OCI-LY3 (cell line): ENCODE measurements at regions not wholly inside any gene's neighbourhood (a gene's known extent, or its start where the extent isn't known, plus 50 kb on each side); places are given as distances from the start of the nearest gene placed in this dataset.

ENCODE experiments used
- EZH2phosphoT487 ChIP-seq: fragments of 200-600 bp; shearing (Covaris generic); IDR thresholded peaks from 2 replicates; pipeline ENCODE4 v1.6.1; 2018; ENCODE audit warnings: antibody characterized with exemption, mixed run types, low read depth
- TF ChIP-seq, protein P1 (sequence below): fragments of 200-600, 300-600 bp; sonication (generic); IDR thresholded peaks from 2 replicates; pipeline ENCODE4 v1.5.1; 2014; ENCODE audit warnings: antibody characterized with exemption, low read length, low read depth

DNA sequence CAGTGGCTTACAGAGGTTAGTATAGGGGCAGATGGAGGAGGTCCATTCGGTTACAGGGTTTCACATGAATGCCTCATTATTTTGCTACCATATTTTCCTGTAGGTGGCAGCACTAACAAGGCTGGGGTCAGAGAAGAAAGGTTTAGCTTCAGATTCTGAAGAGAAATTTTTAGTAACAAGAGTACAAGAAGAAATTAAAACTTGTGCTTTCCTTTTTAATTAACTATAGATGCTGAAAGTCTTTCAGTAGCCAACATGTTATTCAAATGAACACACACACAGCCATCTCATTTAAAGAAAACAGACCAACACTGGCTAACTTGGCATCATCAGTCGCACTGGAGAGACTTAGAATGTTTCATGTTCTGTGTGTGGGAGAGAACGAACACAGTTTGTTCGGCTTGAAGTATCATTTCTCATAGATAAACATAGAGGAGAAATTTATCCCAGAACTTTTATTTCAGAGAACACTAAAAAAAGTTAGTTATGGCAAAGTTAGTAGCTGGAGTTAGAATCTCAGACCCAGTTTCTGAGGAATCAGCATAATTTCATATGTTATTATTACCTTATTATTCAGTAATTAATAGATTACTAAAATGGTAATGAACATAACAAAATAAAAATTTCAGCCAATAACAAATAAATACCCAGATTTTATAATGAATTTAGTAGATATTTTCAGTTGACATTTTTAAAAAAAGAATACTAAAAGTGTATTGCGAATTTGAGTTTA lies 314.0 kb upstream of the RSPO3 start:
- TF ChIP-seq, protein P1, sequence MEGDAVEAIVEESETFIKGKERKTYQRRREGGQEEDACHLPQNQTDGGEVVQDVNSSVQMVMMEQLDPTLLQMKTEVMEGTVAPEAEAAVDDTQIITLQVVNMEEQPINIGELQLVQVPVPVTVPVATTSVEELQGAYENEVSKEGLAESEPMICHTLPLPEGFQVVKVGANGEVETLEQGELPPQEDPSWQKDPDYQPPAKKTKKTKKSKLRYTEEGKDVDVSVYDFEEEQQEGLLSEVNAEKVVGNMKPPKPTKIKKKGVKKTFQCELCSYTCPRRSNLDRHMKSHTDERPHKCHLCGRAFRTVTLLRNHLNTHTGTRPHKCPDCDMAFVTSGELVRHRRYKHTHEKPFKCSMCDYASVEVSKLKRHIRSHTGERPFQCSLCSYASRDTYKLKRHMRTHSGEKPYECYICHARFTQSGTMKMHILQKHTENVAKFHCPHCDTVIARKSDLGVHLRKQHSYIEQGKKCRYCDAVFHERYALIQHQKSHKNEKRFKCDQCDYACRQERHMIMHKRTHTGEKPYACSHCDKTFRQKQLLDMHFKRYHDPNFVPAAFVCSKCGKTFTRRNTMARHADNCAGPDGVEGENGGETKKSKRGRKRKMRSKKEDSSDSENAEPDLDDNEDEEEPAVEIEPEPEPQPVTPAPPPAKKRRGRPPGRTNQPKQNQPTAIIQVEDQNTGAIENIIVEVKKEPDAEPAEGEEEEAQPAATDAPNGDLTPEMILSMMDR, result peak; percentile 65
- TF ChIP-seq EZH2phosphoT487, result no peak
